OCI-LY7 (cell line): ENCODE measurements at regions not wholly inside any gene's neighbourhood (a gene's known extent, or its start where the extent isn't known, plus 50 kb on each side); places are given as distances from the start of the nearest gene placed in this dataset.

ENCODE experiments used
- CTCF ChIP-seq: fragments of 200-600 bp; sonication (generic); conservative IDR thresholded peaks from 2 replicates; pipeline ENCODE4 v1.5.1; 2014; ENCODE audit warnings: mild to moderate bottlenecking, antibody characterized with exemption, low read length, moderate library complexity, mixed read lengths
- EZH2phosphoT487 ChIP-seq: fragments of 200-600 bp; sonication (generic); IDR thresholded peaks from 2 replicates; pipeline ENCODE4 v1.6.1; 2018; ENCODE audit warnings: low read depth, borderline replicate concordance, mild to moderate bottlenecking, mixed run types, antibody characterized with exemption, low read length, moderate library complexity, mixed read lengths

GRCh38 chr4:167722487-167722808 is 369.9 kb upstream of the ANXA10 start:
- TF ChIP-seq CTCF (no peak), EZH2phosphoT487 (no peak)
